Activated naive CD4-positive, alpha-beta T cell treated with anti-CD3 and anti-CD28 coated beads for 36 hours (primary cell): ENCODE measurements at regions not wholly inside any gene's neighbourhood (a gene's known extent, or its start where the extent isn't known, plus 50 kb on each side); places are given as distances from the start of the nearest gene placed in this dataset.
A peak's percentile ranks its signal among the peaks of the same experiment; 100 is the strongest.
"Not testable (repeated sequence)": the region's sequence is repeated elsewhere in the genome, so short reads cannot be mapped to it uniquely, and the experiment has no call there.

ENCODE experiments used
- CTCF ChIA-PET: fragments of 350-600 bp; sonication (Branson Sonifier 250); formaldehyde crosslinking; loops from one replicate; lab custom pipeline; 2021; ENCODE audit warnings: antibody characterized with exemption; lab: Charles Lee
- DNase-seq: peaks from one replicate; pipeline ENCODE4 v3.0.0-alpha.2; 2020
- H3K27ac Mint-ChIP-seq: one replicate; pipeline ENCODE4 v1.8.0; 2021; ENCODE audit warnings: mild to moderate bottlenecking, mixed read lengths
- H3K27me3 Mint-ChIP-seq: one replicate; pipeline ENCODE4 v1.8.0; 2021; ENCODE audit warnings: low read depth, mixed read lengths
- H3K36me3 Mint-ChIP-seq: one replicate; pipeline ENCODE4 v1.8.0; 2021; ENCODE audit warnings: low read depth, mixed read lengths
- H3K4me1 Mint-ChIP-seq: one replicate; pipeline ENCODE4 v1.8.0; 2021; ENCODE audit warnings: low read depth, mixed read lengths
- H3K4me3 Mint-ChIP-seq: one replicate; pipeline ENCODE4 v1.8.0; 2021; ENCODE audit warnings: mild to moderate bottlenecking, moderate library complexity, mixed read lengths
- H3K9me3 Mint-ChIP-seq: one replicate; pipeline ENCODE4 v1.8.0; 2021; ENCODE audit warnings: mixed read lengths
- intact Hi-C: fragments of 100-400 bp; cut with micrococcal nuclease; formaldehyde crosslinking; loops from one replicate; pipeline ENCODE4 v1.15.1; 2023

GRCh38 chr5:165015126-165015525 lies 1509.7 kb downstream of the MAT2B start:
- no peak for DNase-seq
- Mint-ChIP-seq H3K27ac (no peak overlapping the region), H3K36me3 (no peaks in the 10 kb centered on the region), H3K4me3 (no peak overlapping the region), H3K9me3 (peaks cover 23% of the 10 kb centered on the region), H3K27me3 (no peaks in the 10 kb centered on the region), H3K4me1 (no peaks in the 10 kb centered on the region)
- CTCF ChIA-PET = no interaction called here
- intact Hi-C loops = no loop called here

- intact Hi-C loops = no loop called here
- Mint-ChIP-seq H3K4me1 (no peaks in the 10 kb centered on the region), H3K9me3 (peaks cover 25% of the 10 kb centered on the region), H3K27ac (no peak overlapping the region), H3K36me3 (no peaks in the 10 kb centered on the region), H3K27me3 (no peaks in the 10 kb centered on the region), H3K4me3 (no peak overlapping the region)
- CTCF ChIA-PET = no interaction called here
- no peak for DNase-seq
Observed at GRCh38 chr5:165015547-165015946, 1510.1 kb downstream of the MAT2B start.

GRCh38 chr5:165026971-165027370 lies 1521.6 kb downstream of the MAT2B start:
- no peak overlapping the region for H3K27ac Mint-ChIP-seq
- H3K4me3 Mint-ChIP-seq = no peak overlapping the region
- H3K4me1 Mint-ChIP-seq = no peaks in the 10 kb centered on the region
- CTCF ChIA-PET = no interaction called here
- no peaks in the 10 kb centered on the region for H3K36me3 Mint-ChIP-seq
- DNase-seq = no peak
- peaks cover 7% of the 10 kb centered on the region for H3K9me3 Mint-ChIP-seq
- intact Hi-C loops = no loop called here
- no peaks in the 10 kb centered on the region for H3K27me3 Mint-ChIP-seq

GRCh38 chr5:165028356-165028755 lies 1522.9 kb downstream of the MAT2B start:
- no peak for DNase-seq
- Mint-ChIP-seq H3K27me3 (no peaks in the 10 kb centered on the region), H3K4me3 (no peak overlapping the region), H3K9me3 (peaks cover 6% of the 10 kb centered on the region), H3K36me3 (no peaks in the 10 kb centered on the region), H3K4me1 (no peaks in the 10 kb centered on the region), H3K27ac (no peak overlapping the region)
- CTCF ChIA-PET = no interaction called here
- intact Hi-C loops = no loop called here

GRCh38 chr5:165029099-165029870 lies 1523.9 kb downstream of the MAT2B start:
- DNase-seq = peak; percentile 10
- H3K4me1 Mint-ChIP-seq = no peaks in the 10 kb centered on the region
- intact Hi-C loops = no loop called here
- CTCF ChIA-PET = no interaction called here
- no peak overlapping the region for H3K27ac Mint-ChIP-seq
- H3K27me3 Mint-ChIP-seq = no peaks in the 10 kb centered on the region
- no peaks in the 10 kb centered on the region for H3K36me3 Mint-ChIP-seq
- H3K4me3 Mint-ChIP-seq = no peak overlapping the region
- peaks cover 6% of the 10 kb centered on the region for H3K9me3 Mint-ChIP-seq

GRCh38 chr5:165030971-165031370 lies 1525.6 kb downstream of the MAT2B start:
- no peaks in the 10 kb centered on the region for H3K27me3 Mint-ChIP-seq
- peaks cover 5% of the 10 kb centered on the region for H3K9me3 Mint-ChIP-seq
- no peak overlapping the region for H3K27ac Mint-ChIP-seq
- H3K4me3 Mint-ChIP-seq = no peak overlapping the region
- H3K36me3 Mint-ChIP-seq = no peaks in the 10 kb centered on the region
- intact Hi-C loops = no loop called here
- no peaks in the 10 kb centered on the region for H3K4me1 Mint-ChIP-seq
- no peak for DNase-seq
- CTCF ChIA-PET = no interaction called here

- Mint-ChIP-seq H3K36me3 (no peaks in the 10 kb centered on the region), H3K27ac (no peak overlapping the region), H3K4me1 (no peaks in the 10 kb centered on the region), H3K4me3 (no peak overlapping the region), H3K9me3 (peaks cover 4% of the 10 kb centered on the region), H3K27me3 (no peaks in the 10 kb centered on the region)
- CTCF ChIA-PET = no interaction called here
- intact Hi-C loops = no loop called here
- no peak for DNase-seq
Observed at GRCh38 chr5:165031371-165031770, 1526.0 kb downstream of the MAT2B start.

- intact Hi-C loops = no loop called here
- CTCF ChIA-PET = no interaction called here
- Mint-ChIP-seq H3K9me3 (peaks cover 6% of the 10 kb centered on the region), H3K27me3 (no peaks in the 10 kb centered on the region), H3K27ac (no peak overlapping the region), H3K36me3 (no peaks in the 10 kb centered on the region), H3K4me1 (no peaks in the 10 kb centered on the region), H3K4me3 (no peak overlapping the region)
- no peak for DNase-seq
Observed at GRCh38 chr5:165035520-165035919, 1530.1 kb downstream of the MAT2B start.

GRCh38 chr5:165039748-165040147 lies 1534.3 kb downstream of the MAT2B start:
- Mint-ChIP-seq H3K4me1 (no peaks in the 10 kb centered on the region), H3K4me3 (no peak overlapping the region), H3K27me3 (no peaks in the 10 kb centered on the region), H3K27ac (no peak overlapping the region), H3K36me3 (no peaks in the 10 kb centered on the region), H3K9me3 (peaks cover 15% of the 10 kb centered on the region)
- DNase-seq = no peak
- CTCF ChIA-PET = no interaction called here
- intact Hi-C loops = no loop called here

GRCh38 chr5:165045941-165046340 lies 1540.5 kb downstream of the MAT2B start:
- intact Hi-C loops, H3K27me3 Mint-ChIP-seq, CTCF ChIA-PET, H3K36me3 Mint-ChIP-seq, H3K4me3 Mint-ChIP-seq, H3K4me1 Mint-ChIP-seq, DNase-seq, H3K27ac Mint-ChIP-seq: not testable (repeated sequence)
- H3K9me3 Mint-ChIP-seq = peaks cover 15% of the 10 kb centered on the region

- CTCF ChIA-PET = no interaction called here
- Mint-ChIP-seq H3K4me1 (no peaks in the 10 kb centered on the region), H3K4me3 (no peak overlapping the region), H3K9me3 (peaks cover 3% of the 10 kb centered on the region), H3K27me3 (no peaks in the 10 kb centered on the region), H3K36me3 (no peaks in the 10 kb centered on the region), H3K27ac (no peak overlapping the region)
- intact Hi-C loops = no loop called here
- DNase-seq = no peak
Observed at GRCh38 chr5:165055476-165055875, 1550.1 kb downstream of the MAT2B start.

- H3K27ac Mint-ChIP-seq = no peak overlapping the region
- intact Hi-C loops = no loop called here
- no peak overlapping the region for H3K4me3 Mint-ChIP-seq
- CTCF ChIA-PET = no interaction called here
- no peak for DNase-seq
- H3K36me3 Mint-ChIP-seq = no peaks in the 10 kb centered on the region
- peaks cover 2% of the 10 kb centered on the region for H3K9me3 Mint-ChIP-seq
- no peaks in the 10 kb centered on the region for H3K27me3 Mint-ChIP-seq
- no peaks in the 10 kb centered on the region for H3K4me1 Mint-ChIP-seq
Observed at GRCh38 chr5:165057145-165057544, 1551.7 kb downstream of the MAT2B start.

GRCh38 chr5:165066751-165067385 lies 1561.4 kb downstream of the MAT2B start:
- Mint-ChIP-seq H3K36me3 (no peaks in the 10 kb centered on the region), H3K9me3 (peaks cover 16% of the 10 kb centered on the region), H3K27ac (no peak overlapping the region), H3K27me3 (no peaks in the 10 kb centered on the region), H3K4me3 (no peak overlapping the region), H3K4me1 (no peaks in the 10 kb centered on the region)
- CTCF ChIA-PET = no interaction called here
- intact Hi-C loops = no loop called here
- no peak for DNase-seq
